CD4-positive, alpha-beta T cell (primary cell): ENCODE measurements at regions not wholly inside any gene's neighbourhood (a gene's known extent, or its start where the extent isn't known, plus 50 kb on each side); places are given as distances from the start of the nearest gene placed in this dataset.

ENCODE experiments used
- ATAC-seq: fragments of 200-7000 bp; cut with Tn5 transposase; one replicate; pipeline ENCODE4 v1.10.0; 2022; ENCODE audit warnings: mild to moderate bottlenecking; ENCODE audit not compliant: poor library complexity
- CTCF ChIA-PET: fragments of 350-600 bp; sonication (Branson Sonifier 250); formaldehyde crosslinking; loops from one replicate; lab custom pipeline; 2021; ENCODE audit warnings: antibody characterized with exemption, inconsistent platforms; lab: Charles Lee
- POLR2A ChIA-PET: fragments of 350-600 bp; sonication (Branson Sonifier 250); formaldehyde crosslinking; loops from one replicate; lab custom pipeline; 2021; ENCODE audit warnings: antibody characterized with exemption, inconsistent platforms; lab: Charles Lee
- DNase-seq, 14 experiments: peaks; one replicate each; pipeline ENCODE4 v3.0.0-alpha.2; 2013 to 2020; ENCODE audit warnings: mixed read lengths in 2 of 14
- H3K27ac ChIP-seq, 2 donors: one replicate each; pipeline versions ENCODE4 v1.5.1 to v1.7.0; 2013; ENCODE audit warnings: low read length in 2 of 2, low read depth in 1 of 2, mild to moderate bottlenecking in 1 of 2
- H3K27me3 ChIP-seq, 2 experiments: 1 replicate in 1 of 2; 2 replicates in 1 of 2; pipeline versions ENCODE4 v1.6.1 to v1.7.0; 2013; ENCODE audit warnings: low read length in 2 of 2, control low read depth in 1 of 2, mild to moderate bottlenecking in 1 of 2, moderate library complexity in 1 of 2; ENCODE audit not compliant: insufficient read depth in 2 of 2, control insufficient read depth in 1 of 2
- H3K36me3 ChIP-seq: one replicate; pipeline ENCODE4 v1.6.1; 2013; ENCODE audit warnings: low read length, control low read depth; ENCODE audit not compliant: insufficient read depth
- H3K4me1 ChIP-seq: one replicate; pipeline ENCODE4 v1.6.1; 2013; ENCODE audit warnings: low read length, control low read depth; ENCODE audit not compliant: insufficient read depth
- H3K4me3 ChIP-seq: one replicate; pipeline ENCODE4 v1.5.1; 2013; ENCODE audit warnings: mild to moderate bottlenecking, low read length, moderate library complexity
- H3K9me3 ChIP-seq, 2 experiments: 1 replicate in 1 of 2; 2 replicates in 1 of 2; pipeline versions ENCODE4 v1.6.1 to v1.7.0; 2013; ENCODE audit warnings: low read length in 2 of 2, mild to moderate bottlenecking in 2 of 2, control low read depth in 1 of 2, moderate library complexity in 1 of 2; ENCODE audit not compliant: control insufficient read depth in 1 of 2, insufficient read depth in 1 of 2
- H3K27ac Mint-ChIP-seq: one replicate; pipeline ENCODE4 v1.8.0; 2020; ENCODE audit warnings: mixed read lengths
- H3K27me3 Mint-ChIP-seq: one replicate; pipeline ENCODE4 v1.8.0; 2021; ENCODE audit warnings: mixed read lengths
- H3K36me3 Mint-ChIP-seq: one replicate; pipeline ENCODE4 v1.8.0; 2021; ENCODE audit warnings: low read depth, mixed read lengths
- H3K4me1 Mint-ChIP-seq: one replicate; pipeline ENCODE4 v1.8.0; 2021; ENCODE audit warnings: low read depth, mixed read lengths
- H3K4me3 Mint-ChIP-seq: one replicate; pipeline ENCODE4 v1.8.0; 2020; ENCODE audit warnings: mild to moderate bottlenecking, mixed read lengths
- H3K9me3 Mint-ChIP-seq: one replicate; pipeline ENCODE4 v1.8.0; 2020; ENCODE audit warnings: mixed read lengths
- CTCF ChIP-seq: fragments of 200-600 bp; IDR thresholded peaks from one replicate; pipeline ENCODE4 v1.8.0; 2022; ENCODE audit warnings: antibody characterized with exemption, mild to moderate bottlenecking
- intact Hi-C, 2 experiments: fragments of 100-400 bp; cut with DNase I in 1 of 2; cut with micrococcal nuclease in 1 of 2; formaldehyde crosslinking; loops; one replicate each; pipeline versions ENCODE4 v1.15.1 to v1.9.0; 2023 to 2025; cut with DNase I, micrococcal nuclease

GRCh38 chr20:17858450-17859001 lies 110.1 kb downstream of the SNX5 start:
- H3K27me3 ChIP-seq: peaks cover 0 to 13% of the 10 kb centered on the region in 2 experiments
- H3K4me3 ChIP-seq: no peak overlapping the region
- ChIA-PET POLR2A (interaction anchor here (2.8 kb wide), 1 partner anchor 176 kb away, joined by 27 read pairs; the partner anchor contains the start of gene RRBP1), CTCF (no interaction called here)
- no peak overlapping the region for H3K27ac ChIP-seq
- no peaks in the 10 kb centered on the region for H3K36me3 Mint-ChIP-seq
- no peak for ATAC-seq
- H3K4me1 Mint-ChIP-seq: peaks cover 73% of the 10 kb centered on the region
- H3K27me3 Mint-ChIP-seq: peaks cover 8% of the 10 kb centered on the region
- intact Hi-C loops: loop anchor here in 1 of 2 experiments (5.0 kb wide), 1 partner anchor 176 kb away; the partner anchor contains the start of gene RRBP1
- H3K27ac Mint-ChIP-seq: peak overlapping the region; percentile 81
- H3K4me3 Mint-ChIP-seq: no peak overlapping the region
- no peaks in the 10 kb centered on the region for H3K9me3 Mint-ChIP-seq
- DNase-seq: no peak
- no peaks in the 10 kb centered on the region for H3K9me3 ChIP-seq
- H3K4me1 ChIP-seq: peaks cover 31% of the 10 kb centered on the region
- H3K36me3 ChIP-seq: no peaks in the 10 kb centered on the region
- no peak for TF ChIP-seq CTCF

- H3K27me3 Mint-ChIP-seq: peaks cover 8% of the 10 kb centered on the region
- ChIA-PET POLR2A (interaction anchor here (0.6 to 2.8 kb wide), 3 partner anchors 9 to 250 kb away, joined by 3 to 27 read pairs (median 3); partner anchors contain the start of gene RRBP1), CTCF (no interaction called here)
- DNase-seq: no peak
- H3K9me3 Mint-ChIP-seq: no peaks in the 10 kb centered on the region
- peak overlapping the region; percentile 81 for H3K27ac Mint-ChIP-seq
- no peaks in the 10 kb centered on the region for H3K36me3 ChIP-seq
- ATAC-seq: no peak
- intact Hi-C loops: loop anchor here in 1 of 2 experiments (5.0 kb wide), 1 partner anchor 176 kb away; the partner anchor contains the start of gene RRBP1
- no peak for TF ChIP-seq CTCF
- no peaks in the 10 kb centered on the region for H3K9me3 ChIP-seq
- no peaks in the 10 kb centered on the region for H3K36me3 Mint-ChIP-seq
- peaks cover 0 to 11% of the 10 kb centered on the region in 2 experiments for H3K27me3 ChIP-seq
- no peak overlapping the region for H3K27ac ChIP-seq
- H3K4me1 ChIP-seq: peaks cover 31% of the 10 kb centered on the region
- H3K4me3 Mint-ChIP-seq: no peak overlapping the region
- peaks cover 78% of the 10 kb centered on the region for H3K4me1 Mint-ChIP-seq
- H3K4me3 ChIP-seq: no peak overlapping the region
Measured at GRCh38 chr20:17857639-17858449, 110.8 kb downstream of the SNX5 start.

- H3K4me3 ChIP-seq: no peak overlapping the region
- peaks cover 1% of the 10 kb centered on the region for H3K27me3 Mint-ChIP-seq
- H3K4me1 Mint-ChIP-seq: peaks cover 75% of the 10 kb centered on the region
- no peaks in the 10 kb centered on the region for H3K9me3 ChIP-seq
- peak overlapping the region; percentile 81 for H3K27ac Mint-ChIP-seq
- no peak overlapping the region for H3K27ac ChIP-seq
- ChIA-PET POLR2A (interaction anchor here (0.6 to 2.8 kb wide), 8 partner anchors 10 to 249 kb away, joined by 3 to 27 read pairs (median 3); partner anchors contain the start of gene RRBP1), CTCF (no interaction called here)
- H3K27me3 ChIP-seq: peaks cover 0 to 9% of the 10 kb centered on the region in 2 experiments
- no peaks in the 10 kb centered on the region for H3K36me3 ChIP-seq
- intact Hi-C loops: loop anchor here in 1 of 2 experiments (5.0 kb wide), 1 partner anchor 175 kb away; the partner anchor contains the start of gene RRBP1
- TF ChIP-seq CTCF: no peak
- DNase-seq (no peak), ATAC-seq (no peak)
- no peaks in the 10 kb centered on the region for H3K36me3 Mint-ChIP-seq
- peak overlapping the region; percentile 27 for H3K4me3 Mint-ChIP-seq
- H3K9me3 Mint-ChIP-seq: no peaks in the 10 kb centered on the region
- peaks cover 31% of the 10 kb centered on the region for H3K4me1 ChIP-seq
Measured at GRCh38 chr20:17856837-17857605, 111.6 kb downstream of the SNX5 start.
